ENCODE measurements at regions not wholly inside any gene's neighbourhood (a gene's known extent, or its start where the extent isn't known, plus 50 kb on each side); places are given as distances from the start of the nearest gene placed in this dataset.
A peak's percentile ranks its signal among the peaks of the same experiment; 100 is the strongest.

GRCh38 chr13:71323266-71323665 is 543.7 kb downstream of the DACH1 start:
- Mint-ChIP-seq H3K27ac (ENCODE audit: unreplicated experiment) (no peak overlapping the region), H3K4me1 (ENCODE audit: low read depth) (no peaks in the 10 kb centered on the region), H3K9me3 (ENCODE audit: low read depth) (peaks cover 6% of the 10 kb centered on the region)

GRCh38 chr13:71320452-71320851 is 546.6 kb downstream of the DACH1 start:
- Mint-ChIP-seq H3K4me3 (ENCODE audit: unreplicated experiment) (no peak overlapping the region), H3K36me3 (ENCODE audit: low read depth) (no peaks in the 10 kb centered on the region), H3K9me3 (ENCODE audit: low read depth) (peaks cover 6% of the 10 kb centered on the region), H3K27me3 (ENCODE audit: low read depth) (no peaks in the 10 kb centered on the region), H3K27ac (ENCODE audit: unreplicated experiment) (no peak overlapping the region), H3K4me1 (ENCODE audit: low read depth) (no peaks in the 10 kb centered on the region)
- DNase-seq (ENCODE audit: low spot score): no peak
- TF ChIP-seq CTCF (IDR thresholded peaks at IDR 0.05): peak; percentile 64

More at GRCh38 chr13:71323266-71323665, 543.7 kb downstream of the DACH1 start:
- TF ChIP-seq CTCF (IDR thresholded peaks at IDR 0.05): no peak
- no peak for DNase-seq (ENCODE audit: low spot score)
- no peak overlapping the region for H3K4me3 Mint-ChIP-seq (ENCODE audit: unreplicated experiment)
- no peaks in the 10 kb centered on the region for H3K27me3 Mint-ChIP-seq (ENCODE audit: low read depth)
- no peaks in the 10 kb centered on the region for H3K36me3 Mint-ChIP-seq (ENCODE audit: low read depth)

GRCh38 chr13:71316792-71317363 is 550.1 kb downstream of the DACH1 start:
- Mint-ChIP-seq H3K27me3 (ENCODE audit: low read depth) (peaks cover 5% of the 10 kb centered on the region), H3K4me3 (ENCODE audit: unreplicated experiment) (no peak overlapping the region), H3K4me1 (ENCODE audit: low read depth) (no peaks in the 10 kb centered on the region), H3K9me3 (ENCODE audit: low read depth) (peaks cover 6% of the 10 kb centered on the region), H3K27ac (ENCODE audit: unreplicated experiment) (no peak overlapping the region), H3K36me3 (ENCODE audit: low read depth) (no peaks in the 10 kb centered on the region)
- no peak for TF ChIP-seq CTCF (IDR thresholded peaks at IDR 0.05)
- DNase-seq (ENCODE audit: low spot score): no peak

GRCh38 chr13:71312923-71313322 is 554.1 kb downstream of the DACH1 start:
- no peaks in the 10 kb centered on the region for H3K36me3 Mint-ChIP-seq (ENCODE audit: low read depth)

GRCh38 chr13:71309905-71310304 is 557.1 kb downstream of the DACH1 start:
- Mint-ChIP-seq H3K36me3 (ENCODE audit: low read depth) (no peaks in the 10 kb centered on the region), H3K27me3 (ENCODE audit: low read depth) (peaks cover 5% of the 10 kb centered on the region), H3K27ac (ENCODE audit: unreplicated experiment) (no peak overlapping the region), H3K4me3 (ENCODE audit: unreplicated experiment) (no peak overlapping the region), H3K9me3 (ENCODE audit: low read depth) (no peaks in the 10 kb centered on the region), H3K4me1 (ENCODE audit: low read depth) (no peaks in the 10 kb centered on the region)
- DNase-seq (ENCODE audit: low spot score): no peak
- no peak for TF ChIP-seq CTCF (IDR thresholded peaks at IDR 0.05)

More at GRCh38 chr13:71312923-71313322, 554.1 kb downstream of the DACH1 start:
- no peak overlapping the region for H3K4me3 Mint-ChIP-seq (ENCODE audit: unreplicated experiment)
- DNase-seq (ENCODE audit: low spot score): no peak
- no peaks in the 10 kb centered on the region for H3K9me3 Mint-ChIP-seq (ENCODE audit: low read depth)
- no peaks in the 10 kb centered on the region for H3K4me1 Mint-ChIP-seq (ENCODE audit: low read depth)
- H3K27ac Mint-ChIP-seq (ENCODE audit: unreplicated experiment): no peak overlapping the region
- TF ChIP-seq CTCF (IDR thresholded peaks at IDR 0.05): no peak
- peaks cover 5% of the 10 kb centered on the region for H3K27me3 Mint-ChIP-seq (ENCODE audit: low read depth)
